HepG2 (cell line): ENCODE measurements at regions not wholly inside any gene's neighbourhood (a gene's known extent, or its start where the extent isn't known, plus 50 kb on each side); places are given as distances from the start of the nearest gene placed in this dataset.

Source experiments
- ESRRA ChIP-seq: sonication (generic); formaldehyde crosslinking; IDR thresholded peaks from 2 replicates; pipeline ENCODE4 v1.5.1; 2020; ENCODE audit warnings: mild to moderate bottlenecking, low read depth, missing genetic modification reagents
- FUBP1 ChIP-seq: sonication (generic); formaldehyde crosslinking; IDR thresholded peaks from 2 replicates; pipeline ENCODE4 v1.5.1; 2020; ENCODE audit warnings: missing genetic modification reagents, mild to moderate bottlenecking, borderline replicate concordance
- GFI1 ChIP-seq: sonication (generic); formaldehyde crosslinking; IDR thresholded peaks from 2 replicates; pipeline ENCODE4 v1.5.0; 2020; ENCODE audit warnings: missing genetic modification reagents, mild to moderate bottlenecking, borderline replicate concordance
- MED1 ChIP-seq: sonication (generic); formaldehyde crosslinking; IDR thresholded peaks from 2 replicates; pipeline ENCODE4 v1.4.0; 2020; ENCODE audit warnings: missing genetic modification reagents
- MEIS1 ChIP-seq: sonication (generic); formaldehyde crosslinking; IDR thresholded peaks from 2 replicates; pipeline ENCODE4 v1.9.0; 2021; ENCODE audit warnings: mild to moderate bottlenecking, missing genetic modification reagents, moderate library complexity, borderline replicate concordance
- MTA1 ChIP-seq: sonication (generic); formaldehyde crosslinking; IDR thresholded peaks from 2 replicates; pipeline ENCODE4 v1.4.0; 2020; ENCODE audit warnings: missing genetic modification reagents, mild to moderate bottlenecking, borderline replicate concordance
- PATZ1 ChIP-seq: sonication (generic); formaldehyde crosslinking; IDR thresholded peaks from 2 replicates; pipeline ENCODE4 v1.4.0; 2020; ENCODE audit warnings: missing genetic modification reagents
- PPARG ChIP-seq: conservative IDR thresholded peaks from 2 replicates; pipeline ENCODE4 v1.6.1; 2016; ENCODE audit warnings: missing biosample characterization, missing genetic modification reagents
- RARA ChIP-seq: IDR thresholded peaks from 2 replicates; pipeline ENCODE4 v1.6.1; 2016; ENCODE audit warnings: missing genetic modification reagents, missing compliant biosample characterization
- SKI ChIP-seq: fragments of 450-650 bp; IDR thresholded peaks from one replicate; pipeline ENCODE4 v1.6.1; 2018; ENCODE audit warnings: mild to moderate bottlenecking; ENCODE audit not compliant: partially characterized antibody
- ZBTB46 ChIP-seq: sonication (generic); formaldehyde crosslinking; IDR thresholded peaks from 2 replicates; pipeline ENCODE4 v1.4.0; 2020; ENCODE audit warnings: mild to moderate bottlenecking, missing genetic modification reagents, borderline replicate concordance
- ZNF276 ChIP-seq: sonication (generic); formaldehyde crosslinking; IDR thresholded peaks from 2 replicates; pipeline ENCODE4 v1.4.0; 2020; ENCODE audit warnings: mild to moderate bottlenecking, low read depth, missing genetic modification reagents
- ZNF441 ChIP-seq: sonication (generic); formaldehyde crosslinking; IDR thresholded peaks from 2 replicates; pipeline ENCODE4 v1.7.0; 2021; ENCODE audit warnings: missing genetic modification reagents, borderline replicate concordance
- ZNF543 ChIP-seq: sonication (generic); formaldehyde crosslinking; IDR thresholded peaks from 2 replicates; pipeline ENCODE4 v1.4.0; 2020; ENCODE audit warnings: mild to moderate bottlenecking, missing genetic modification reagents
- ZNF547 ChIP-seq: sonication (generic); formaldehyde crosslinking; IDR thresholded peaks from 2 replicates; pipeline ENCODE4 v1.5.1; 2020; ENCODE audit warnings: mild to moderate bottlenecking, missing genetic modification reagents
- ZNF740 ChIP-seq: sonication (generic); formaldehyde crosslinking; IDR thresholded peaks from 2 replicates; pipeline ENCODE4 v1.4.0; 2020; ENCODE audit warnings: missing genetic modification reagents

GRCh38 chr16:21507631-21508305 lies 91.6 kb upstream of the METTL9 start (continued):
- peak; percentile 17; the same call in 1 of the 2 replicates for TF ChIP-seq MTA1 (CRISPR knock-in tag)
- TF ChIP-seq SKI, result peak; percentile 46
- TF ChIP-seq ZNF276 (CRISPR knock-in tag), result 0 out of 2 replicates have a peak, but pooled peaks have one; percentile 51
- peak; percentile 25; the same call in 1 of the 2 replicates for TF ChIP-seq GFI1 (CRISPR knock-in tag)
- 0 out of 2 replicates have a peak, but pooled peaks have one; percentile 50 for TF ChIP-seq FUBP1 (CRISPR knock-in tag)
- peak; percentile 85 for TF ChIP-seq RARA (CRISPR knock-in tag)
- TF ChIP-seq MEIS1 (CRISPR knock-in tag), result peak; percentile 44; the same call in 1 of the 2 replicates
- TF ChIP-seq MED1 (CRISPR knock-in tag), result 0 out of 2 replicates have a peak, but pooled peaks have one; percentile 12
- 0 out of 2 replicates have a peak, but pooled peaks have one; percentile 19 for TF ChIP-seq ZNF547 (CRISPR knock-in tag)
- TF ChIP-seq ZNF740 (CRISPR knock-in tag), result peak; percentile 61; the same call in 1 of the 2 replicates
- TF ChIP-seq PPARG (CRISPR knock-in tag), result 0 out of 2 replicates have a peak, but pooled peaks have one; percentile 13
- peak; percentile 35; the same call in 1 of the 2 replicates for TF ChIP-seq PATZ1
- TF ChIP-seq ESRRA (CRISPR knock-in tag), result peak; percentile 56
- 0 out of 2 replicates have a peak, but pooled peaks have one; percentile 63 for TF ChIP-seq ZBTB46 (CRISPR knock-in tag)
- 0 out of 2 replicates have a peak, but pooled peaks have one; percentile 31 for TF ChIP-seq ZNF441 (CRISPR knock-in tag)
- peak; percentile 72; the same call in 1 of the 2 replicates for TF ChIP-seq ZNF543
- TF ChIP-seq, all 625 proteins: peak for 97; not testable (repeated sequence) for 528
